KMS-11 (cell line): ENCODE measurements at regions not wholly inside any gene's neighbourhood (a gene's known extent, or its start where the extent isn't known, plus 50 kb on each side); places are given as distances from the start of the nearest gene placed in this dataset.

Experiments used
- H2AFZ ChIP-seq: fragments of 200-600 bp; sonication (generic); 2 replicates; pipeline ENCODE4 v1.6.1; 2016; ENCODE audit warnings: antibody characterized with exemption, mixed run types, low read depth
- H3K27ac ChIP-seq: fragments of 200-600 bp; sonication (generic); 2 replicates; pipeline ENCODE4 v1.6.1; 2016; ENCODE audit warnings: mild to moderate bottlenecking, mixed run types
- H3K27me3 ChIP-seq: fragments of 200-600 bp; sonication (generic); 2 replicates; pipeline ENCODE4 v1.6.1; 2017; ENCODE audit warnings: mild to moderate bottlenecking, low read depth, mixed run types, moderate library complexity; ENCODE audit not compliant: insufficient read depth
- H3K36me3 ChIP-seq: fragments of 200-600 bp; sonication (generic); 2 replicates; pipeline ENCODE4 v1.6.1; 2017; ENCODE audit warnings: mild to moderate bottlenecking, mixed run types; ENCODE audit not compliant: insufficient read depth
- H3K4me1 ChIP-seq: fragments of 200-600 bp; sonication (generic); 2 replicates; pipeline ENCODE4 v1.6.1; 2016; ENCODE audit warnings: mild to moderate bottlenecking, low read depth, mixed run types; ENCODE audit not compliant: poor library complexity, severe bottlenecking
- H3K4me2 ChIP-seq: fragments of 200-600 bp; sonication (generic); 2 replicates; pipeline ENCODE4 v1.7.0; 2016; ENCODE audit warnings: mild to moderate bottlenecking, mixed run types
- H3K4me3 ChIP-seq: fragments of 200-600 bp; sonication (generic); IDR thresholded peaks from 2 replicates; pipeline ENCODE4 v1.6.1; 2017; ENCODE audit warnings: low read depth, low read length, mixed read lengths; ENCODE audit not compliant: insufficient read depth
- H3K79me2 ChIP-seq: fragments of 200-600 bp; sonication (generic); 2 replicates; pipeline ENCODE4 v1.6.1; 2016; ENCODE audit warnings: low read depth, mixed run types; ENCODE audit not compliant: insufficient read depth
- H3K9ac ChIP-seq: fragments of 200-600 bp; sonication (generic); 2 replicates; pipeline ENCODE4 v1.6.1; 2016; ENCODE audit warnings: mild to moderate bottlenecking, mixed run types
- H4K20me1 ChIP-seq: fragments of 200-600 bp; sonication (generic); 2 replicates; pipeline ENCODE4 v1.6.1; 2016; ENCODE audit warnings: mild to moderate bottlenecking, mixed run types; ENCODE audit not compliant: insufficient read depth
- CTCF ChIP-seq: fragments of 200-600 bp; sonication (generic); conservative IDR thresholded peaks from 2 replicates; pipeline ENCODE4 v1.6.1; 2017; ENCODE audit warnings: low read depth, mild to moderate bottlenecking, antibody characterized with exemption, low read length, moderate library complexity, mixed read lengths

- no peaks in the 10 kb centered on the region for H3K79me2 ChIP-seq
- H2AFZ ChIP-seq: no peak overlapping the region
- no peaks in the 10 kb centered on the region for H3K27me3 ChIP-seq
- TF ChIP-seq CTCF: no peak
- no peak overlapping the region for H3K9ac ChIP-seq
- H3K4me1 ChIP-seq: no peaks in the 10 kb centered on the region
- no peak overlapping the region for H3K4me3 ChIP-seq
- no peak overlapping the region for H3K4me2 ChIP-seq
- H4K20me1 ChIP-seq: no peaks in the 10 kb centered on the region
- no peaks in the 10 kb centered on the region; the same call in 1 of the 2 replicates for H3K36me3 ChIP-seq
- no peak overlapping the region for H3K27ac ChIP-seq
Observed at GRCh38 chr6:74161380-74161779, 465.4 kb downstream of the CD109 start.

GRCh38 chr6:74152096-74152675, 456.2 kb downstream of the CD109 start:
- H3K4me1 ChIP-seq: no peaks in the 10 kb centered on the region
- no peaks in the 10 kb centered on the region for H3K36me3 ChIP-seq
- H3K27ac ChIP-seq: no peak overlapping the region
- H4K20me1 ChIP-seq: no peaks in the 10 kb centered on the region
- H3K27me3 ChIP-seq: no peaks in the 10 kb centered on the region
- no peak overlapping the region for H3K4me2 ChIP-seq
- no peak overlapping the region for H2AFZ ChIP-seq
- no peak overlapping the region for H3K9ac ChIP-seq
- no peaks in the 10 kb centered on the region for H3K79me2 ChIP-seq
- no peak overlapping the region for H3K4me3 ChIP-seq
- TF ChIP-seq CTCF: no peak

GRCh38 chr6:74145931-74146330, 449.9 kb downstream of the CD109 start:
- Histone ChIP-seq H3K4me1 (no peaks in the 10 kb centered on the region), H2AFZ (no peak overlapping the region), H3K9ac (no peak overlapping the region), H4K20me1 (no peaks in the 10 kb centered on the region), H3K4me2 (no peak overlapping the region), H3K4me3 (no peak overlapping the region), H3K79me2 (no peaks in the 10 kb centered on the region), H3K27me3 (no peaks in the 10 kb centered on the region), H3K27ac (no peak overlapping the region), H3K36me3 (no peaks in the 10 kb centered on the region)
- no peak for TF ChIP-seq CTCF

- Histone ChIP-seq H3K27ac (no peak overlapping the region), H3K79me2 (no peaks in the 10 kb centered on the region), H3K9ac (no peak overlapping the region), H3K4me2 (no peak overlapping the region), H3K27me3 (no peaks in the 10 kb centered on the region), H3K4me3 (no peak overlapping the region), H2AFZ (no peak overlapping the region), H4K20me1 (no peaks in the 10 kb centered on the region), H3K4me1 (no peaks in the 10 kb centered on the region), H3K36me3 (no peaks in the 10 kb centered on the region)
- TF ChIP-seq CTCF: no peak
Observed at GRCh38 chr6:74137911-74138310, 441.9 kb downstream of the CD109 start.
